Thyroid gland (tissue), 4 donors: ENCODE measurements at regions not wholly inside any gene's neighbourhood (a gene's known extent, or its start where the extent isn't known, plus 50 kb on each side); places are given as distances from the start of the nearest gene placed in this dataset.

ENCODE experiments used
- CTCF ChIP-seq, 6 experiments: fragments of 200-600 bp in 3 of 6; fragments of 450-650 bp in 3 of 6; sonication (generic) in 3 of 6; IDR thresholded peaks; one replicate each; pipeline ENCODE4 v1.5.1; 2016 to 2019; ENCODE audit warnings: antibody characterized with exemption in 6 of 6, mild to moderate bottlenecking in 2 of 6, inconsistent platforms in 1 of 6, moderate library complexity in 1 of 6
- POLR2A ChIP-seq, 2 donors: fragments of 450-650 bp; IDR thresholded peaks; one replicate each; pipeline ENCODE4 v1.6.1; 2017; ENCODE audit warnings: antibody characterized with exemption in 2 of 2, mild to moderate bottlenecking in 2 of 2, moderate library complexity in 1 of 2

DNA sequence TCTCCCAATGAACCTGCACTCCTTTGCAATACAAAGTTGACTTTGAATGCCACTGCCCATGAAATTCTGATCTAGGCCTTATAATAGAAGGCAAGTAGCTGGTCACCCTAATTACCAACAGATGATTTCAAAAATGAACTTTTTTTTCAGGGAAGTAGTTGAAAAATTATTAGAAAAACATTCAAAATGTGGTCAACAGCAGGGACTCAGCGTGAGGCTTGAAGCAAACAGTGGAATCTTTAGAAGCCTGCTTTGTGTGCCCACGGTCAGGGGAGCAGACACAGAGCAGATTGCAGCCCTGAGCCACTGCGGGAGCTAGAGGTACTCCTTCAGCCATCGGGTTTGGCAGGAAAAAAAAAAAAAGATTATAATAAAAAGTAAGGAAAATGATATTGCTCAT is 87.1 kb upstream of the HEY2 start:
- TF ChIP-seq CTCF (IDR thresholded peaks at IDR 0.05), result no peak
- TF ChIP-seq POLR2A (IDR thresholded peaks at IDR 0.05), result no peak
